OCI-LY7 (cell line): ENCODE measurements at regions not wholly inside any gene's neighbourhood (a gene's known extent, or its start where the extent isn't known, plus 50 kb on each side); places are given as distances from the start of the nearest gene placed in this dataset.

ENCODE experiments used
- EZH2phosphoT487 ChIP-seq: fragments of 200-600 bp; sonication (generic); IDR thresholded peaks from 2 replicates; pipeline ENCODE4 v1.6.1; 2018; ENCODE audit warnings: low read depth, borderline replicate concordance, mild to moderate bottlenecking, mixed run types, antibody characterized with exemption, low read length, moderate library complexity, mixed read lengths
- TF ChIP-seq, protein P1 (sequence below): fragments of 200-600 bp; sonication (generic); conservative IDR thresholded peaks from 2 replicates; pipeline ENCODE4 v1.5.1; 2014; ENCODE audit warnings: mild to moderate bottlenecking, antibody characterized with exemption, low read length, moderate library complexity, mixed read lengths

DNA sequence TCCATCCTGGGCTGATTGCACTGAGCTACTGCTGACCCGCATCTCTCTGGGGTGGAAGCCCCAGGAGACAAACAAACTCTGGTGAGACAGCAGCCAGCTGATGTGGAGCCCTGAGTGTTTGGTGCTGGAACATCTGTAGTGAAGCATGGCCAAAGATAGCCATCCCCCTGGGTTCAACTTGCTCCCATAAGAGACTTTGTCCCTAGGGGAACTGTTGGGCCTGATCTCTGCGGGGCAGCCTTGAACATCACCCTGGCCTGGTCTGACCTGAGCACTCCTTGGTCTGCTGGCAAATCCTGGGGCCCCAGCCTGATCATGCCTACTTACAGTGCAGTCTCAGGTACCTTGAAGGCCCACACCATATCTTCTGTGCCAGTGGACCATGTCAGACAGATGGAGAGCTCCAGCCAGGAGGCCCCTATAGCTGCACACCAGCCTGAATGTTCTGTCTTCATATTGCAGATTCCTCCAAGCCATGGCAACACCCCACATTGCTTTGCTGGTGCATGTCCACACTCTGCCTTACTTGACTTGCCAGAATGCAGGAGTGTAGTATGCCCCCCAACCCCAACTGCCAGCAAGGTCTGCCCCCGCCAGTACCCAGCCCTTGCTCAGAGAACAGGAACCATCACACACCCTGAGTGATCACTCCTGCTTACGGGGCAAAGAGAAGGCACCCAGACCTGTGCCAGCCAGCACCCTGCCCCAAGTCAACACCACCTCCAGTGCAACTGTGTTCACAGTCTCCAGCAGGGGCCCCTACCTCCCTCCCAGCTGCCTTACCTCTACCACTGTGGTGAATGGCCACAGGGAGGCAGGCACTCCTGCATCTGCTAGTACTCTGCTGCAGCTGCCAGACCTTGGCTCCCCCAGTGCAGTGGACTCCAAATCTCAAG lies 690.5 kb upstream of the NR5A2 start:
- TF ChIP-seq, protein P1, sequence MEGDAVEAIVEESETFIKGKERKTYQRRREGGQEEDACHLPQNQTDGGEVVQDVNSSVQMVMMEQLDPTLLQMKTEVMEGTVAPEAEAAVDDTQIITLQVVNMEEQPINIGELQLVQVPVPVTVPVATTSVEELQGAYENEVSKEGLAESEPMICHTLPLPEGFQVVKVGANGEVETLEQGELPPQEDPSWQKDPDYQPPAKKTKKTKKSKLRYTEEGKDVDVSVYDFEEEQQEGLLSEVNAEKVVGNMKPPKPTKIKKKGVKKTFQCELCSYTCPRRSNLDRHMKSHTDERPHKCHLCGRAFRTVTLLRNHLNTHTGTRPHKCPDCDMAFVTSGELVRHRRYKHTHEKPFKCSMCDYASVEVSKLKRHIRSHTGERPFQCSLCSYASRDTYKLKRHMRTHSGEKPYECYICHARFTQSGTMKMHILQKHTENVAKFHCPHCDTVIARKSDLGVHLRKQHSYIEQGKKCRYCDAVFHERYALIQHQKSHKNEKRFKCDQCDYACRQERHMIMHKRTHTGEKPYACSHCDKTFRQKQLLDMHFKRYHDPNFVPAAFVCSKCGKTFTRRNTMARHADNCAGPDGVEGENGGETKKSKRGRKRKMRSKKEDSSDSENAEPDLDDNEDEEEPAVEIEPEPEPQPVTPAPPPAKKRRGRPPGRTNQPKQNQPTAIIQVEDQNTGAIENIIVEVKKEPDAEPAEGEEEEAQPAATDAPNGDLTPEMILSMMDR = 0 out of 2 replicates have a peak, but pooled peaks have one; percentile 9
- TF ChIP-seq EZH2phosphoT487 = no peak
